ENCODE measurements at regions not wholly inside any gene's neighbourhood (a gene's known extent, or its start where the extent isn't known, plus 50 kb on each side); places are given as distances from the start of the nearest gene placed in this dataset.

- no peak overlapping the region for H3K9ac ChIP-seq (ENCODE audit: insufficient read depth, low read length)
- H3K4me3 ChIP-seq (replicated peaks in 1 of 4; ENCODE audit: control extremely low read depth in 1 of 4, insufficient read depth in 1 of 4, low read depth in 3 of 4, low read length in 4 of 4) = no peak overlapping the region
- H3K4me1 ChIP-seq (ENCODE audit: control insufficient read depth, extremely low read depth, insufficient read depth, low read length) = peaks cover 9% of the 10 kb centered on the region
- H3K36me3 ChIP-seq (ENCODE audit: control insufficient read depth, insufficient read depth, low read length) = no peaks in the 10 kb centered on the region
- H3K27ac ChIP-seq (ENCODE audit: insufficient read depth, low read length) = no peak overlapping the region
- no peak for DNase-seq (ENCODE audit: low read depth in 2 of 2)
- no peaks in the 10 kb centered on the region for H3K9me3 ChIP-seq (ENCODE audit: control insufficient read depth, insufficient read depth, low read depth, low read length)
- no peaks in the 10 kb centered on the region for H3K79me2 ChIP-seq (ENCODE audit: control insufficient read depth, insufficient read depth, low read length)
- no peaks in the 10 kb centered on the region for H3K27me3 ChIP-seq (ENCODE audit: control insufficient read depth, insufficient read depth, low read length)
- H3K4me2 ChIP-seq (ENCODE audit: extremely low read depth, insufficient read depth, low read length) = no peak overlapping the region
- H4K20me1 ChIP-seq (ENCODE audit: control insufficient read depth, extremely low read depth, insufficient read depth, low read length) = no peaks in the 10 kb centered on the region
- TF ChIP-seq EZH2 (IDR thresholded peaks at IDR 0.05; ENCODE audit: low read length, missing control alignments) = no peak
- no peak for TF ChIP-seq CTCF (conservative IDR thresholded peaks at IDR 0.05 in 1 of 2, IDR thresholded peaks at IDR 0.05 in 1 of 2; ENCODE audit: low read depth in 1 of 2, low read length in 2 of 2)
- no peak overlapping the region for H2AFZ ChIP-seq (ENCODE audit: low read length)
These were observed 159.1 kb upstream of the GDF10 start for GRCh38 chr10:47140761-47141348.

GRCh38 chr10:47141349-47141748 lies 158.6 kb upstream of the GDF10 start:
- Histone ChIP-seq H3K4me2 (ENCODE audit: extremely low read depth, insufficient read depth, low read length) (no peak overlapping the region), H3K27ac (ENCODE audit: insufficient read depth, low read length) (no peak overlapping the region), H3K27me3 (ENCODE audit: control insufficient read depth, insufficient read depth, low read length) (no peaks in the 10 kb centered on the region), H3K9ac (ENCODE audit: insufficient read depth, low read length) (no peak overlapping the region), H2AFZ (ENCODE audit: low read length) (no peak overlapping the region), H4K20me1 (ENCODE audit: control insufficient read depth, extremely low read depth, insufficient read depth, low read length) (no peaks in the 10 kb centered on the region), H3K9me3 (ENCODE audit: control insufficient read depth, insufficient read depth, low read depth, low read length) (no peaks in the 10 kb centered on the region), H3K36me3 (ENCODE audit: control insufficient read depth, insufficient read depth, low read length) (no peaks in the 10 kb centered on the region), H3K4me3 (replicated peaks in 1 of 4; ENCODE audit: control extremely low read depth in 1 of 4, insufficient read depth in 1 of 4, low read depth in 3 of 4, low read length in 4 of 4) (no peak overlapping the region), H3K79me2 (ENCODE audit: control insufficient read depth, insufficient read depth, low read length) (no peaks in the 10 kb centered on the region), H3K4me1 (ENCODE audit: control insufficient read depth, extremely low read depth, insufficient read depth, low read length) (peaks cover 9% of the 10 kb centered on the region)
- no peak for TF ChIP-seq EZH2 (IDR thresholded peaks at IDR 0.05; ENCODE audit: low read length, missing control alignments)
- TF ChIP-seq CTCF (conservative IDR thresholded peaks at IDR 0.05 in 1 of 2, IDR thresholded peaks at IDR 0.05 in 1 of 2; ENCODE audit: low read depth in 1 of 2, low read length in 2 of 2) = no peak
- no peak for DNase-seq (ENCODE audit: low read depth in 2 of 2)

GRCh38 chr10:47143072-47143471 lies 156.9 kb upstream of the GDF10 start:
- no peaks in the 10 kb centered on the region for H3K27me3 ChIP-seq (ENCODE audit: control insufficient read depth, insufficient read depth, low read length)
- no peaks in the 10 kb centered on the region for H3K79me2 ChIP-seq (ENCODE audit: control insufficient read depth, insufficient read depth, low read length)
- no peak for DNase-seq (ENCODE audit: low read depth in 2 of 2)
- H3K4me1 ChIP-seq (ENCODE audit: control insufficient read depth, extremely low read depth, insufficient read depth, low read length) = no peaks in the 10 kb centered on the region
- no peaks in the 10 kb centered on the region for H4K20me1 ChIP-seq (ENCODE audit: control insufficient read depth, extremely low read depth, insufficient read depth, low read length)
- no peaks in the 10 kb centered on the region for H3K36me3 ChIP-seq (ENCODE audit: control insufficient read depth, insufficient read depth, low read length)
- no peak overlapping the region for H3K4me3 ChIP-seq (replicated peaks in 1 of 4; ENCODE audit: control extremely low read depth in 1 of 4, insufficient read depth in 1 of 4, low read depth in 3 of 4, low read length in 4 of 4)
- TF ChIP-seq CTCF (conservative IDR thresholded peaks at IDR 0.05 in 1 of 2, IDR thresholded peaks at IDR 0.05 in 1 of 2; ENCODE audit: low read depth in 1 of 2, low read length in 2 of 2) (no peak), EZH2 (IDR thresholded peaks at IDR 0.05; ENCODE audit: low read length, missing control alignments) (no peak)
- no peak overlapping the region for H3K9ac ChIP-seq (ENCODE audit: insufficient read depth, low read length)
- no peak overlapping the region for H3K4me2 ChIP-seq (ENCODE audit: extremely low read depth, insufficient read depth, low read length)
- no peak overlapping the region for H3K27ac ChIP-seq (ENCODE audit: insufficient read depth, low read length)
- no peaks in the 10 kb centered on the region for H3K9me3 ChIP-seq (ENCODE audit: control insufficient read depth, insufficient read depth, low read depth, low read length)
- no peak overlapping the region for H2AFZ ChIP-seq (ENCODE audit: low read length)

Data from fibroblast of lung (primary cell).